ENCODE measurements at regions not wholly inside any gene's neighbourhood (a gene's known extent, or its start where the extent isn't known, plus 50 kb on each side); places are given as distances from the start of the nearest gene placed in this dataset.

DNA sequence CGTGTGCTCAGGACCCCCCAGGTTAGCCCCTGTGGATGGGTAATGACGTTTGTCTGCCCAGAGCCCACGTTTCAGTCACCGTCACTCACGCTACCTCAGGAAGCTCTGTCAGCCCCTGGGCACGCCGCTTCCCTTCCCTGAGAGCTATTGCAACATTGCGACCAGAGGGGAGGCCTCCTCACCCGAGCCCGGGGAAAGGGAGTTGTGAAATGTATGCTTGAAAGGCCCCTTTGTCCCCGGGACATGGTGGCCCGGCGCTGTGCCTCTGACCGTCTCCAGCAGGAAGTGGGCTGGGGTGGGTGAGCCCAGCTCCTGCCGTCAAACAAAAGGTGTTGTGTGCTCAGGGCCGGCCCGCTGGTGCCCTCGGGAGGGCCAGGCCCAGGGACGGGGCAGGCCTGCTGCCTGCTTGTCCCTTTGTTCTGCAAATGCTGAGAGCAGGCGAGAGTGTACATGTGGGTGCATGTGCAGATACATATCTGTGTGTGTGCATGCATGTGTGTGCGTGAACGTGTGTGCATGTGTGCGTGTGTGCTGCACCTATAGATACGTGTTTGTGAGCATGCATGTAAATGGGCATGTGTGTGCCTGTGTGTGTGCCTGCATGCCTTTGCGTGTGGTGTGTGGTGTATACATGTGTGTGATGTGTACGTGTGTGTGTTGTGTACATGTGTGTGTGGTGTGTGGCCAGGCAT is 1125.0 kb downstream of the BRD1 start:
- Histone ChIP-seq H3K4ac (ENCODE audit: low read depth, low read length) (no peak overlapping the region), H3K14ac (replicated peaks; ENCODE audit: low read depth, low read length) (no peak overlapping the region), H4K91ac (ENCODE audit: insufficient read depth, low read depth, low read length) (no peak overlapping the region), H3K23ac (ENCODE audit: low read depth, low read length) (no peak overlapping the region), H3K4me2 (ENCODE audit: low read depth, low read length) (no peak overlapping the region), H3K56ac (ENCODE audit: extremely low read depth, insufficient read depth, low read length) (no peak overlapping the region), H2BK120ac (ENCODE audit: low read depth, low read length) (no peak overlapping the region), H3K9ac (ENCODE audit: low read depth, low read length) (no peak overlapping the region), H3K18ac (ENCODE audit: low read depth, low read length) (no peak overlapping the region), H3K27me3 (ENCODE audit: control insufficient read depth, insufficient read depth, low read length) (no peaks in the 10 kb centered on the region), H3K9me3 (ENCODE audit: control insufficient read depth, insufficient read depth, low read length) (peaks cover 83% of the 10 kb centered on the region), H3K36me3 (ENCODE audit: control insufficient read depth, insufficient read depth, low read length) (no peaks in the 10 kb centered on the region), H2AK9ac (replicated peaks; ENCODE audit: low read depth, low read length, poor library complexity) (no peak overlapping the region), H3K9me1 (ENCODE audit: insufficient read depth, low read length) (no peaks in the 10 kb centered on the region), H2BK20ac (ENCODE audit: low read depth, low read length) (no peak overlapping the region), H2AFZ (replicated peaks; ENCODE audit: low read length, poor library complexity) (peak overlapping the region; percentile 11), H2BK5ac (ENCODE audit: low read depth, low read length, poor library complexity, severe bottlenecking) (no peak overlapping the region), H2BK15ac (ENCODE audit: low read depth, low read length) (no peak overlapping the region), H4K5ac (ENCODE audit: low read depth, low read length) (no peak overlapping the region), H3K4me1 (ENCODE audit: control insufficient read depth, insufficient read depth, low read length) (no peaks in the 10 kb centered on the region), H3K79me1 (ENCODE audit: low read depth in 1 of 2, low read length in 2 of 2) (no peaks in the 10 kb centered on the region), H4K20me1 (ENCODE audit: insufficient read depth, low read length) (no peaks in the 10 kb centered on the region), H3K4me3 (ENCODE audit: insufficient read depth, low read depth, low read length) (no peak overlapping the region), H4K8ac (ENCODE audit: low read depth in 2 of 2, low read length in 2 of 2) (no peak overlapping the region), H2AK5ac (ENCODE audit: low read depth, low read length) (no peak overlapping the region), H3K27ac (ENCODE audit: insufficient read depth, low read length) (no peak overlapping the region)
- in situ Hi-C loops (cut with MboI; ENCODE audit: low sequenced_read_pairs) (no loop called here), dilution Hi-C loops (cut with HindIII; ENCODE audit: low sequenced_read_pairs, unreplicated experiment) (no loop called here), intact Hi-C loops (cut with micrococcal nuclease) (no loop called here)
- CTCF ChIA-PET = no interaction called here
- 47% methylated on average over 6 of the region's 26 CpGs; no CpG with 5 or more reads in 1 of the 2 experiments for WGBS, 2 experiments (ENCODE audit: extremely low coverage in 2 of 2, insufficient read length in 1 of 2)
- POLR2A ChIA-PET (ENCODE audit: unreplicated experiment) = no interaction called here
- DNase-seq (no peak), ATAC-seq (ENCODE audit: low read depth) (no peak)
- BruUV-seq (replicated peaks) = no TSS peak
- TF ChIP-seq MAZ (IDR thresholded peaks at IDR 0.05; ENCODE audit: borderline replicate concordance, low read depth, low read length) = no peak
- no peak for TF ChIP-seq CEBPB (IDR thresholded peaks at IDR 0.05; ENCODE audit: low read depth, low read length)
- TF ChIP-seq, protein P1, sequence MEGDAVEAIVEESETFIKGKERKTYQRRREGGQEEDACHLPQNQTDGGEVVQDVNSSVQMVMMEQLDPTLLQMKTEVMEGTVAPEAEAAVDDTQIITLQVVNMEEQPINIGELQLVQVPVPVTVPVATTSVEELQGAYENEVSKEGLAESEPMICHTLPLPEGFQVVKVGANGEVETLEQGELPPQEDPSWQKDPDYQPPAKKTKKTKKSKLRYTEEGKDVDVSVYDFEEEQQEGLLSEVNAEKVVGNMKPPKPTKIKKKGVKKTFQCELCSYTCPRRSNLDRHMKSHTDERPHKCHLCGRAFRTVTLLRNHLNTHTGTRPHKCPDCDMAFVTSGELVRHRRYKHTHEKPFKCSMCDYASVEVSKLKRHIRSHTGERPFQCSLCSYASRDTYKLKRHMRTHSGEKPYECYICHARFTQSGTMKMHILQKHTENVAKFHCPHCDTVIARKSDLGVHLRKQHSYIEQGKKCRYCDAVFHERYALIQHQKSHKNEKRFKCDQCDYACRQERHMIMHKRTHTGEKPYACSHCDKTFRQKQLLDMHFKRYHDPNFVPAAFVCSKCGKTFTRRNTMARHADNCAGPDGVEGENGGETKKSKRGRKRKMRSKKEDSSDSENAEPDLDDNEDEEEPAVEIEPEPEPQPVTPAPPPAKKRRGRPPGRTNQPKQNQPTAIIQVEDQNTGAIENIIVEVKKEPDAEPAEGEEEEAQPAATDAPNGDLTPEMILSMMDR (conservative IDR thresholded peaks at IDR 0.05; ENCODE audit: low read depth, low read length) = no peak
- TF ChIP-seq POLR2A (IDR thresholded peaks at IDR 0.05; ENCODE audit: low read depth, low read length) = no peak
- TF ChIP-seq RCOR1 (IDR thresholded peaks at IDR 0.05; ENCODE audit: insufficient replicate concordance, low read length) = no peak
- TF ChIP-seq, protein P2, sequence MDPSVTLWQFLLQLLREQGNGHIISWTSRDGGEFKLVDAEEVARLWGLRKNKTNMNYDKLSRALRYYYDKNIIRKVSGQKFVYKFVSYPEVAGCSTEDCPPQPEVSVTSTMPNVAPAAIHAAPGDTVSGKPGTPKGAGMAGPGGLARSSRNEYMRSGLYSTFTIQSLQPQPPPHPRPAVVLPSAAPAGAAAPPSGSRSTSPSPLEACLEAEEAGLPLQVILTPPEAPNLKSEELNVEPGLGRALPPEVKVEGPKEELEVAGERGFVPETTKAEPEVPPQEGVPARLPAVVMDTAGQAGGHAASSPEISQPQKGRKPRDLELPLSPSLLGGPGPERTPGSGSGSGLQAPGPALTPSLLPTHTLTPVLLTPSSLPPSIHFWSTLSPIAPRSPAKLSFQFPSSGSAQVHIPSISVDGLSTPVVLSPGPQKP (IDR thresholded peaks at IDR 0.05; ENCODE audit: borderline replicate concordance, low read depth, low read length) = no peak
- TF ChIP-seq MXI1 (IDR thresholded peaks at IDR 0.05; ENCODE audit: borderline replicate concordance, low read depth, low read length) = no peak
- TF ChIP-seq RAD21 (IDR thresholded peaks at IDR 0.05; ENCODE audit: low read length) = no peak
- no peak for TF ChIP-seq BHLHE40 (IDR thresholded peaks at IDR 0.05; ENCODE audit: low read depth, low read length)

Data from IMR-90 (cell line).